ENCODE measurements at regions not wholly inside any gene's neighbourhood (a gene's known extent, or its start where the extent isn't known, plus 50 kb on each side); places are given as distances from the start of the nearest gene placed in this dataset.

- DNase-seq (ENCODE audit: low spot score): no peak
Measured at GRCh38 chr3:24641628-24642027, 147.0 kb upstream of the THRB start.

- DNase-seq (ENCODE audit: low spot score): no peak
Measured at GRCh38 chr3:24645047-24645446, 150.4 kb upstream of the THRB start.

- no peak for DNase-seq (ENCODE audit: low spot score)
Measured at GRCh38 chr3:24646790-24647189, 152.1 kb upstream of the THRB start.

GRCh38 chr3:24648063-24648462, 153.4 kb upstream of the THRB start:
- peak; percentile 79 for DNase-seq (ENCODE audit: low spot score)

GRCh38 chr3:24650839-24651238, 156.2 kb upstream of the THRB start:
- DNase-seq (ENCODE audit: low spot score): no peak

- DNase-seq (ENCODE audit: low spot score): no peak
Measured at GRCh38 chr3:24657870-24658510, 163.3 kb upstream of the THRB start.

- DNase-seq (ENCODE audit: low spot score): no peak
Measured at GRCh38 chr3:24661175-24661584, 166.5 kb upstream of the THRB start.

GRCh38 chr3:24662449-24663345, 168.0 kb upstream of the THRB start:
- no peak for DNase-seq (ENCODE audit: low spot score)

- DNase-seq (ENCODE audit: low spot score): no peak
Measured at GRCh38 chr3:24663406-24663805, 168.8 kb upstream of the THRB start.

GRCh38 chr3:24668039-24668438, 173.4 kb upstream of the THRB start:
- DNase-seq (ENCODE audit: low spot score): no peak

GRCh38 chr3:24670871-24671270, 176.2 kb upstream of the THRB start:
- DNase-seq (ENCODE audit: low spot score): no peak

- no peak for DNase-seq (ENCODE audit: low spot score)
Measured at GRCh38 chr3:24673596-24673995, 178.9 kb upstream of the THRB start.

GRCh38 chr3:24674261-24674660, 179.6 kb upstream of the THRB start:
- DNase-seq (ENCODE audit: low spot score): no peak

GRCh38 chr3:24678021-24678420, 183.4 kb upstream of the THRB start:
- peak; percentile 48 for DNase-seq (ENCODE audit: low spot score)

- peak; percentile 87 for DNase-seq (ENCODE audit: low spot score)
Measured at GRCh38 chr3:24678421-24678865, 183.8 kb upstream of the THRB start.

- DNase-seq (ENCODE audit: low spot score): no peak
Measured at GRCh38 chr3:24679429-24679828, 184.8 kb upstream of the THRB start.

- DNase-seq (ENCODE audit: low spot score): peak; percentile 97
Measured at GRCh38 chr3:24680214-24680967, 185.7 kb upstream of the THRB start.

GRCh38 chr3:24682141-24682547, 187.5 kb upstream of the THRB start:
- no peak for DNase-seq (ENCODE audit: low spot score)

GRCh38 chr3:24683090-24683489, 188.4 kb upstream of the THRB start:
- DNase-seq (ENCODE audit: low spot score): no peak

GRCh38 chr3:24683633-24684384, 189.2 kb upstream of the THRB start:
- DNase-seq (ENCODE audit: low spot score): peak; percentile 80

GRCh38 chr3:24684506-24685023, 189.9 kb upstream of the THRB start:
- no peak for DNase-seq (ENCODE audit: low spot score)

- no peak for DNase-seq (ENCODE audit: low spot score)
Measured at GRCh38 chr3:24686808-24687207, 192.2 kb upstream of the THRB start.
